Stomach (tissue), 8 donors: ENCODE measurements at regions not wholly inside any gene's neighbourhood (a gene's known extent, or its start where the extent isn't known, plus 50 kb on each side); places are given as distances from the start of the nearest gene placed in this dataset.
"Not testable (repeated sequence)": the region's sequence is repeated elsewhere in the genome, so short reads cannot be mapped to it uniquely, and the experiment has no call there.

Source experiments
- DNase-seq, 2 donors: peaks; one replicate each; pipeline versions ENCODE4 v3.0.0 to v3.0.0-alpha.2; 2013 to 2019
- H3K27ac ChIP-seq, 5 donors: fragments of 200-600 bp in 4 of 5; sonication (generic) in 4 of 5; one replicate each; pipeline ENCODE4 v1.5.1; 2013 to 2019; ENCODE audit warnings: mild to moderate bottlenecking in 1 of 5, moderate library complexity in 1 of 5
- H3K27me3 ChIP-seq, 3 donors: fragments of 200-600 bp; sonication (generic); one replicate each; pipeline ENCODE4 v1.5.1; 2017 to 2019; ENCODE audit warnings: mixed run types in 1 of 3
- H3K36me3 ChIP-seq, 4 donors: fragments of 200-600 bp; sonication (generic); 1 replicate in 3 of 4; 2 replicates in 1 of 4; pipeline ENCODE4 v1.5.1; 2016 to 2019
- H3K4me1 ChIP-seq, 4 donors: fragments of 200-600 bp; sonication (generic); one replicate each; pipeline ENCODE4 v1.5.1; 2016 to 2019
- H3K4me3 ChIP-seq, 4 donors: fragments of 200-600 bp; sonication (generic) in 3 of 4; one replicate each; pipeline ENCODE4 v1.5.1; 2016 to 2019; ENCODE audit warnings: mild to moderate bottlenecking in 1 of 4
- H3K9me3 ChIP-seq, 4 donors: fragments of 200-600 bp; sonication (generic); one replicate each; pipeline ENCODE4 v1.5.1; 2016 to 2019
- WGBS, 5 donors: extraction: QIAGEN DNeasy Blood & Tissue Kit in 3 of 5; methylation state at CpG; one replicate each; pipeline versions ENCODE4 v1.1.5 to v1.1.7; 2013 to 2018; 5-methylcytosine and 5-hydroxymethylcytosine counted together
- intact Hi-C: fragments of 100-400 bp; cut with DNase I; formaldehyde crosslinking; loops from one replicate; pipeline ENCODE4 v1.15.1; 2023; ENCODE audit warnings: low total_unique reads
- donor health status: healthy with polysubstance abuse.
- donor health status: Bipolar disorder and iron deficiency.
- donor health status: healthy.

DNA sequence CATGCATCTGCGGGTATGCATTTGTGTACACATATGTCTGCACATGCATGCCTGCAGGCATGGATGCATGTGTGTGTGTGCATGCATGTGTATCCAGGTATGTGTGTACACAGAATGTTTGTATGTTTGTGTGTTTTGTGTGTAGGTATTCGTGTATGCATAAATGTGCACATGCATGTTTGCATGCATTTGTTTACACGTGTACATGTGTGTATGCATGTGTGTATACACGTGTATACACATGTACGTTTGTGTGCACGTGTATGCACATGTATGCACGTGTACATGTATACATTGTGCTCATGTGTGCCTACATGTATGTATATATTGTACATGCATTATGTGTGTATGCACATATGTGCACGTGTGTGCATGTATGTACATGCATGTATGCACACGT lies 171.4 kb upstream of the ZNF322 start:
- intact Hi-C loops, H3K4me1 ChIP-seq, H3K27me3 ChIP-seq, H3K4me3 ChIP-seq, H3K9me3 ChIP-seq, H3K27ac ChIP-seq, DNase-seq, H3K36me3 ChIP-seq: not testable (repeated sequence)
- WGBS, 5 donors = 81 to 83% (median 82%) methylated on average over 8 to 9 of the region's 9 CpGs

DNA sequence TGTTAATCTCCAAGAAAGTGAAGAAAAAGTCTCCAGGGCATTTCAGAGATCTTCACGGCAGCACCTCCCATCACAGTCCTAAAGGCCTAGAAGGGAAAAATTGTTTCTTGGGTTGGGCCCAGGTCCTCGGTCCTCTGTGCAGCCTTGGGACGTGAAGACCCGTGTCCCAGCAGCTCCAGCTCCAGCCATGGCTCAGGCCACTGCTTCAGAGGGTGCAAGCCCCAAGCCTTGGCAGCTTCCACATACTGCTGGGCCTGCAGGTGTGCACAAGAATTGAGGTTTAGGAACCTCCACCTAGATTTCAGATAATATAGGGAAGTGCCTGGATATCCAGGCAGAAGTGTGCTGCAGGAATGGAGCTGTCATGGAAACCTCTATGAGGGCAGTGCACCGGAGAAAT lies 176.2 kb upstream of the ZNF322 start:
- H3K27me3 ChIP-seq, DNase-seq, intact Hi-C loops, H3K9me3 ChIP-seq, H3K4me1 ChIP-seq, H3K36me3 ChIP-seq, H3K4me3 ChIP-seq, H3K27ac ChIP-seq: not testable (repeated sequence)
- WGBS, 5 donors = 90 to 96% (median 91%) methylated on average over 3 to 5 of the region's 5 CpGs

DNA sequence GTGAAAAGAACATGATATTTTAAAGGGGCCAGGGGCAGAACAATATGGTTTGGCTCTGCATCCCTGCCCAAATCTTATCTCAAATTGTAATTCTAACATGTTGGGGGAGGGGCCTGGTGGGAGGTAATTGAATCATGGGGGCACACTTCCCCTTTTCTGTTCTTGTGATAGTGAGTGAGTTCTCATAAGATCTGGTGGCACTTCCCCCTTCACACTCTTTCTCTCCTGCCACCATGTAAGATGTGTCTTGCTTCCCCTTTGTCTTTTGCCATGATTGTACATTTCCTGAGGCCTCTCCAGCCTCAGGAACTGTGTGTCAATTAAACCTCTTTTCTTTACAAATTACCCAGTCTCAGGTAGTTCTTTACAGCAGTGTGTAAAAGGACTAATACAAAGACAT lies 177.1 kb upstream of the ZNF322 start:
- H3K27me3 ChIP-seq, H3K9me3 ChIP-seq, H3K4me3 ChIP-seq, H3K36me3 ChIP-seq, intact Hi-C loops, H3K27ac ChIP-seq, H3K4me1 ChIP-seq, DNase-seq: not testable (repeated sequence)

DNA sequence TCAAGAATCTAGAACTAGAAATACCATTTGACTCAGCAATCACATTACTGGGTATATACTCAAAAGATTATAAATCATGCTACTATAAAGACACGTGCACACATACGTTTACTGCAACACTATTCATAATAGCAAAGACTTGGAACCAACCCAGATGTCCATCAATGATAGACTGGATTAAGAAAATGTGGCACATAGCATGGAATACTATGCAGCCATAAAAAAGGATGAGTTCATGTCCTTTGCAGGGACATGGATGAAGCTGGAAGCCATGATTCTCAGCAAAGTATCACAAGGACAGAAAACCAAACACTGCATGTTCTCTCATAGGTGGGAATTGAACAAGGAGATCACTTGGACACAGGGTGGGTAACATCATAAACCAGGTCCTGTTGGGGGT lies 185.3 kb upstream of the ZNF322 start:
- H3K9me3 ChIP-seq, H3K27me3 ChIP-seq, H3K36me3 ChIP-seq, intact Hi-C loops, H3K27ac ChIP-seq, H3K4me1 ChIP-seq, H3K4me3 ChIP-seq, DNase-seq: not testable (repeated sequence)
- 78 to 96% (median 87%) methylated on average over 2 of the region's 2 CpGs for WGBS, 5 donors

DNA sequence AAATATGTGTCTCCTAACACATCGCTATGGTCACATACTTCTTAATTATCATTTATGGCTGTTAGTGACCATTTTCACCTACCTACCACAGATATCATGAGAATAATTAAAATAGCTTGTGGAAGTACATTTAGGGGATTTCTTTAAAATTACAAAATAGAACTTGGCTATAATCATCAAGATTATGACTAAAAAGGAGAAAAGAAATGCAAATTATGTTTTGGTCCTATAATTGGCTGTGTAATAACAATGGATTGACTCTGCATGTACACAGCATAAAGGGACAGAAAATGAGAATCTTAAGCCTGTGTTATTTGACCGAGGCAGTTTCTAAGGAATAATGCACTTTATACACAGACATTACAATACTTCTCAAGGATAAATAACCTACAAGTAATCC lies 197.7 kb upstream of the ZNF322 start:
- H3K27ac ChIP-seq, H3K4me3 ChIP-seq, H3K27me3 ChIP-seq, DNase-seq, H3K36me3 ChIP-seq, H3K9me3 ChIP-seq, intact Hi-C loops, H3K4me1 ChIP-seq: not testable (repeated sequence)
- WGBS, 5 donors = 41 to 72% (median 50%) methylated on average over 1 to 2 of the region's 2 CpGs

DNA sequence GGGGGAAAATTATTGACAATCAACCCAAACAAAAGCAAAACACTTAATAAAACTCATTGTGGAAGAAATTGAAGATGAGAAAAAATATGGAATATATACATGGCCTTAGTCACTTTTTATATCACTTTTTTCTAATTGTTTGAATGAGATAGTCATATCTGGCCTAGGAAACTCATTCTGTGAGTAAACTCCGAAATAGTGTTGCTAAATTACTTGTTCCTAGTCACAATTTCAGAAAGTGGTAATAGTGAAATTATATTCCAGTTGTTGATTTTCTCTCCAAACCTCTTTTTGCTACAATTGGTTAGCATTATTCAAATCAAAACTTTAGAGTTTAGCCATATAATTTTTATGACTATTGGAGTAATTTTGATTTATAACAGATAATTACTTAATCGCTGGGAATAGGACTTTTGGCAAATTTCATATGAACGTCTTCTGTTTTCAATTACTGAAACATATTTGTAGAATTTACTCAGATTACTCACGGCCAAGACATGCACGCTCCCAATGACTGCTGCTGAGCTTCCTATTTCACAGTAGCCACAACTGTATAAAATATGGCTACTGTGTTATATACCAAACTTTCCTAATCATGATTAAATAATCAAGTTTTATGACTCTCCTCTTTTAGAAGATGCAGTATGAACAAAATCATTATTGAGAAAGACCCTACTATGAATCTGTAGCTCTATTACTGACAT lies 199.7 kb upstream of the ZNF322 start:
- H3K36me3 ChIP-seq, DNase-seq, H3K4me3 ChIP-seq, intact Hi-C loops, H3K4me1 ChIP-seq, H3K9me3 ChIP-seq, H3K27ac ChIP-seq, H3K27me3 ChIP-seq: not testable (repeated sequence)
- WGBS, 5 donors = 60 to 91% (median 82%) methylated on average over 2 to 5 of the region's 5 CpGs

DNA sequence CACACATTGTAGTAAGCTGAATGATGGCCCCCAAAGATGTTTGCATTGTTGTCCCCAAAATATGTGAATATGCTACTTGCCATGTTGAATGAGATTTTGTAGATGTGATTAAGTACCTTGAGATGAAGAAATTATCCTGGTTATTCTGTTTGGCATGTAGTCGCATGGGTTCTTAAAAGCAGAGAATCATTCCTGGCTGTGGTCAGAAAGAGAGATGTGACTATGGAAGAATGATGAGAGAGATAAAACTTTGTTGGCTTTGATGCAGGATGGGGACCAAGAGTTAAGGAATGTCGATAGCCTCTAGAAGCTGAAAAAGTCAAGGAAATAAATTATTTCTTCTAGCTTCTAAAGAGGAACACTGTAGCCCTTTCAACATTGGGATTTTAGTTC lies 200.2 kb upstream of the ZNF322 start:
- intact Hi-C loops = not testable (repeated sequence)
- WGBS, 5 donors = 85 to 100% (median 97%) methylated on average over 2 of the region's 2 CpGs

DNA sequence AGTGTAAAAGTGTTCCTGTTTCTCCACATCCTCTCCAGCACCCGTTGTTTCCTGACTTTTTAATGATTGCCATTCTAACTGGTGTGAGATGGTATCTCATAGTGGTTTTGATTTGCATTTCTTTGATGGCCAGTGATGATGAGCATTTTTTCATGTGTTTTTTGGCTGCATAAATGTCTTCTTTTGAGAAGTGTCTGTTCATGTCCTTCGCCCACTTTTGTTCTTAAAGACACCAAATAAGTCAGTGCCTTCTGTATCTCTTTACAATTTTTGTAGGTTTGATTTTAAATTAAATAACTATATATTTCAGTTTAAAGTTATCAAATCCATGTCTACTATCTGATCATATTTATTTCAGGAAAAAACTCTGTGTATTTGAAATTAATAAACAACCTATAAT lies 202.4 kb upstream of the ZNF322 start:
- WGBS, 5 donors = 86 to 100% (median 99%) methylated on average over 1 to 2 of the region's 2 CpGs
- DNase-seq, H3K4me1 ChIP-seq, H3K27ac ChIP-seq, H3K4me3 ChIP-seq, H3K27me3 ChIP-seq, intact Hi-C loops, H3K9me3 ChIP-seq, H3K36me3 ChIP-seq: not testable (repeated sequence)

More for the DNA sequence above, 200.2 kb upstream of the ZNF322 start:
- H3K4me3 ChIP-seq, H3K36me3 ChIP-seq, H3K9me3 ChIP-seq, H3K27me3 ChIP-seq, H3K27ac ChIP-seq, DNase-seq, H3K4me1 ChIP-seq: not testable (repeated sequence)

DNA sequence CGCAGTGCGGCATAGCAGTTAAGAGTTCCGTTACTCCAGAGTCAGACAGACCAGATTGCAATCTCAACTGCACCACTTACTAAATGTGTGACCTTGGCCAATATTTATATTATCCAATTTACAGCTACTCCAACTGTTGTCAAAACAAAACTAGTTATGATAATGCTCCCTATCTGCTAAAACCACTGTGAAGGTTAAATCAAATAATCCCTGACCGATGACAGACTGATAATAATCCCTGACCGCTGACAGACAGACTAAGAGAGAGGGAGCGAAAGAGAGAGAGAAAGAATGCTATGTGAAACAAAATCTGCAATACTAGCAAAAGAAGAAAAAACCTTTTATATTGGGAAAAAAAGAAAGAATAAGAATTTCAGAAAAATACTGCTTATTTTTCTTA lies 204.1 kb upstream of the ZNF322 start:
- intact Hi-C loops, H3K4me1 ChIP-seq, H3K4me3 ChIP-seq, H3K27me3 ChIP-seq, DNase-seq, H3K27ac ChIP-seq, H3K36me3 ChIP-seq, H3K9me3 ChIP-seq: not testable (repeated sequence)
- WGBS, 5 donors = 81 to 96% (median 89%) methylated on average over 6 of the region's 6 CpGs

DNA sequence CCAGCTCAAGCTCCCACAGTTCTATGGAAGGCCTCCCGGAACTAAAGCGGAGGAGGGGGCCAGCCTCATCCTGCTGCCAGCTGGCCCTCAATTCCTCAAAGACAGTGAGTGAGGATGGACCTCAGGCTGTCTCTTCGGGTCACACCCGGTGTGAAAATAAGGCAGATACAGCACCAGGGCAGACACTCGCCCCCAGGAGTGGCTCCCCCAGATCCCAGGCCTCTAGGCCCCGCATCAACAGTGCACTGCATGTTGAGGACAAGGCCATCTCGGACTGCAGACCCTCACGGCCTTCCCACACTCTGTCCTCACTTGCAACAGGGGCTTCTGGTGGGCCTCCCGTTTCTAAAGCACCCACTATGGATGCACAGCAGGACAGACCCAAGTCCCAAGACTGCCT lies 239.2 kb upstream of the ZNF322 start:
- H3K27ac ChIP-seq = not testable (repeated sequence)
- WGBS, 5 donors = 93 to 97% (median 94%) methylated on average over 5 to 9 of the region's 9 CpGs

DNA sequence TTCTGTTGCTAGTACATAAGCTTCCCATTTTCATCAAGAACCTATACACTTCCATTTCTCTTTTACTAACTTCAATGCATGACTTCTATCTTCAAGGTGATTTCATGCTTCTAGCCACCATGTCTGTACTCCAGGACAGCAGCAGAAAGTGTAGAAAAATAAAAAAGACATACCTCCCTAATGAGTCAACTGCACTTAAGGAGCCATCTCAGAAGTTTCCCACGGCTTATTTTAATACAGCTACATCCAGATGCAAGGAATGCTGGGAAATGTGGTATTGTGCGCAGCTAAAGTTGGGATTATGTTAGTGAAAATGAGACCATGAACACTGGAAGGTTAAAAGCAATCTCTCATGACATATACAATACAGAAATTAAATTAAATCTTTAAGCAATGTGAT lies 264.7 kb upstream of the ZNF322 start:
- 88 to 95% (median 94%) methylated on average over 2 of the region's 2 CpGs for WGBS, 5 donors
- H3K4me3 ChIP-seq, DNase-seq, H3K27ac ChIP-seq, H3K27me3 ChIP-seq, H3K36me3 ChIP-seq, H3K4me1 ChIP-seq, H3K9me3 ChIP-seq, intact Hi-C loops: not testable (repeated sequence)

More for the DNA sequence above, 239.2 kb upstream of the ZNF322 start:
- H3K9me3 ChIP-seq, DNase-seq, H3K27me3 ChIP-seq, H3K4me1 ChIP-seq, intact Hi-C loops, H3K4me3 ChIP-seq, H3K36me3 ChIP-seq: not testable (repeated sequence)

DNA sequence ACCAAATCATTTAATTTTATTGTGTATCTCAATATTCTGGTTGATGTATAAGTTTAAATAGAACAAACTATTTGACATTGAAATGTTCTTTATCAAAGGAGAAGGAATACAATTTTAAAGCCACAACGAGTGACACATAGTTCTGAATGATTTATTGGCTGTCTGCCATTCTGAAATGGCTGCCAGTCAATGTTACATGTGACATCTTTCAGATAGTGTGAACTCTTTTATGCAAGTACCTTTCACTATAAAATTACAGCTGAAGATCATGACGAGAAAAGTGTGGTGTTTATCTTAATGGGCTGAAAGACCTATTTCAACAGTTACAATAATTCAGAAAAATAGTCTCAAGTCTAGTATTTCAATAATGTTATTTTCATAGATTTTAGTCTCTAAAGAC lies 268.6 kb upstream of the ZNF322 start:
- H3K4me3 ChIP-seq, intact Hi-C loops, H3K36me3 ChIP-seq, DNase-seq, H3K4me1 ChIP-seq, H3K9me3 ChIP-seq, H3K27me3 ChIP-seq, H3K27ac ChIP-seq: not testable (repeated sequence)
- WGBS, 5 donors = 53 to 71% (median 59%) methylated on average over 1 of the region's 2 CpGs

DNA sequence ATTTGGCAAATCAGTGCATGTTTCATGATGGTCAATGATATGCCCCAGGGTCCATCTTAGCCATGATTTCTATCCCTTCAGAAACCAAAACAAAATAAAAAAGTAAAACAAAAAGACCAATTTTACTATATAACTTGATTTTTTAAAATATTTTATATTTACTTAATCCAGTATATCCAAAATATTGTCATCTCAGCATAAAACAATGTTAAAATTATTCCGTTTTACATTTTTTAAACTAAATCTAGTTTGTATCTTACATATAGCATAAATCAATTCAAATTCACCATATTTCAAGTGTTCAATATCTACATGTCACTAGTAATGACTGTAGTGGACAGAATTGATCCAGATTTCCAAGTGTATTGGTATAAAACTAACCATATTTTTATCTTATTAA lies 277.7 kb upstream of the ZNF322 start:
- intact Hi-C loops, H3K9me3 ChIP-seq, H3K4me3 ChIP-seq, H3K27me3 ChIP-seq, H3K27ac ChIP-seq, H3K4me1 ChIP-seq, DNase-seq, H3K36me3 ChIP-seq: not testable (repeated sequence)
- 93 to 95% (median 94%) methylated on average over 1 of the region's 1 CpG for WGBS, 5 donors
